ENCODE measurements at regions not wholly inside any gene's neighbourhood (a gene's known extent, or its start where the extent isn't known, plus 50 kb on each side); places are given as distances from the start of the nearest gene placed in this dataset.

DNA sequence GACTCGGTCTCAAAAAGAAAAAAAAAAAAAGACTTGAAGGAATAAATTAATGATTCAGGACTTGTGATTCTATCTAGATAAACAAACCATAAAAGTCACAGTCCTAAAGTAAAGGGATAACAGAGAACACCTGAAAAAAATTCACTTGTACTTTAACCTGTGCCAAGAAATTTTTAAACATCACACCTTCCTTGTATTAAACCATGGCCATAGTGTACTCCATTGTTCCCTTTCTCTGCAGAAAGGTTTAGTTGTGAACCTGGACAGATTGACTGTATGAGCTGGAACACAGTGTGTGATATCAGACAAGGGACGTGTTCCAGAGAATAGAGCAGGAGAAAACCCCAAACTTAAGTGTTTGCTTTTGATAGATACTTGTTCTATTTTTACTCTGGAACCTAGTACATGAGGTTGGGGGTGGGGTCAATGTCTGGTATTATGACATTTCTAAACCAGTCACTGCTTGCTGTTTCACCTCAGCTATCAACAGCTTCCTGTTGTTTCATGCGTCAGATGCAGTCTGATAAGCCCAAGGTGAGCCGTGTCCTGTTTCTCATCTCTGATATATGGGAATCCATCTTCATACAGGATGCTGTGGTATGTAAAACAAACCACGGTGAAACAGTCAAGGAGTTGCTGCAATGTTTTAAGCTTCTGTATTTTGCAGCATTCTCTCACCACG lies 62.5 kb upstream of the ITGA1 start:
- WGBS, 5 donors, result 14 to 31% (median 17%) methylated on average over 6 of the region's 6 CpGs
- DNase-seq, result peak; percentile 33 to 78
- TF ChIP-seq EP300 (IDR thresholded peaks at IDR 0.05) (no peak), POLR2AphosphoS5 (IDR thresholded peaks at IDR 0.05) (peak in 2 of 3 donors; percentile 27 to 44)
- H3K4me3 ChIP-seq, result no peak overlapping the region
- intact Hi-C loops (cut with DNase I; ENCODE audit: low total_unique reads), result no loop called here
- H3K4me1 ChIP-seq, result peaks cover 10 to 46% (median 36%) of the 10 kb centered on the region in 4 donors
- no peaks in the 10 kb centered on the region for H3K36me3 ChIP-seq
- no peaks in the 10 kb centered on the region for H3K27me3 ChIP-seq
- H3K27ac ChIP-seq, result peak overlapping the region; percentile 45 to 67 (median 61)
- H3K9me3 ChIP-seq, result no peaks in the 10 kb centered on the region

DNA sequence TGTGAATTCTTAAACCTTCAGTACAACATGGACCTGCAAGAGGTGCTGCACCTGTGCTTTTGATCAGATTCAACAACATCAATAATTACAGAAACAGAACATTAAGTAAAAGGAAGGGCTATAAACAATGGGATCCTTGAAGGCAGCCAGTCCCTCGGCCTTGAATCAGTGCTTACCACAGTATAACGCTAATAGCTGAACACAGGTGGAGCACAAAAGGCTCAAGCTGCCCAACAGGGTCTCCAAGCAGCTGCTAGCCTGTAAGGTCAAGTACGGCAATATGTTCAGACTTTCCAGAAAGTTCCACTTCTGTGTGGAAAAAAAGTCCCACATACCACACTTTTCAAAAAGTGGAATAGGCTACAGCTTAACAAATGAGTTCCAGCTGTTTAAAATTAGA lies 61.9 kb upstream of the ITGA1 start:
- intact Hi-C loops (cut with DNase I; ENCODE audit: low total_unique reads), result no loop called here
- Histone ChIP-seq H3K36me3 (no peaks in the 10 kb centered on the region), H3K9me3 (no peaks in the 10 kb centered on the region), H3K4me1 (peaks cover 10 to 46% (median 36%) of the 10 kb centered on the region in 4 donors), H3K27ac (peak overlapping the region; percentile 38 to 68 (median 65)), H3K27me3 (no peaks in the 10 kb centered on the region), H3K4me3 (no peak overlapping the region)
- TF ChIP-seq EP300 (IDR thresholded peaks at IDR 0.05), result no peak
- TF ChIP-seq, protein P1, sequence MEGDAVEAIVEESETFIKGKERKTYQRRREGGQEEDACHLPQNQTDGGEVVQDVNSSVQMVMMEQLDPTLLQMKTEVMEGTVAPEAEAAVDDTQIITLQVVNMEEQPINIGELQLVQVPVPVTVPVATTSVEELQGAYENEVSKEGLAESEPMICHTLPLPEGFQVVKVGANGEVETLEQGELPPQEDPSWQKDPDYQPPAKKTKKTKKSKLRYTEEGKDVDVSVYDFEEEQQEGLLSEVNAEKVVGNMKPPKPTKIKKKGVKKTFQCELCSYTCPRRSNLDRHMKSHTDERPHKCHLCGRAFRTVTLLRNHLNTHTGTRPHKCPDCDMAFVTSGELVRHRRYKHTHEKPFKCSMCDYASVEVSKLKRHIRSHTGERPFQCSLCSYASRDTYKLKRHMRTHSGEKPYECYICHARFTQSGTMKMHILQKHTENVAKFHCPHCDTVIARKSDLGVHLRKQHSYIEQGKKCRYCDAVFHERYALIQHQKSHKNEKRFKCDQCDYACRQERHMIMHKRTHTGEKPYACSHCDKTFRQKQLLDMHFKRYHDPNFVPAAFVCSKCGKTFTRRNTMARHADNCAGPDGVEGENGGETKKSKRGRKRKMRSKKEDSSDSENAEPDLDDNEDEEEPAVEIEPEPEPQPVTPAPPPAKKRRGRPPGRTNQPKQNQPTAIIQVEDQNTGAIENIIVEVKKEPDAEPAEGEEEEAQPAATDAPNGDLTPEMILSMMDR (IDR thresholded peaks at IDR 0.05), result no peak
- TF ChIP-seq POLR2A (IDR thresholded peaks at IDR 0.05), result no peak
- TF ChIP-seq POLR2AphosphoS5 (IDR thresholded peaks at IDR 0.05), result no peak
- peak in 1 of 2 donors; percentile 57 for DNase-seq
- 22 to 52% (median 24%) methylated on average over 3 of the region's 3 CpGs for WGBS, 5 donors

DNA sequence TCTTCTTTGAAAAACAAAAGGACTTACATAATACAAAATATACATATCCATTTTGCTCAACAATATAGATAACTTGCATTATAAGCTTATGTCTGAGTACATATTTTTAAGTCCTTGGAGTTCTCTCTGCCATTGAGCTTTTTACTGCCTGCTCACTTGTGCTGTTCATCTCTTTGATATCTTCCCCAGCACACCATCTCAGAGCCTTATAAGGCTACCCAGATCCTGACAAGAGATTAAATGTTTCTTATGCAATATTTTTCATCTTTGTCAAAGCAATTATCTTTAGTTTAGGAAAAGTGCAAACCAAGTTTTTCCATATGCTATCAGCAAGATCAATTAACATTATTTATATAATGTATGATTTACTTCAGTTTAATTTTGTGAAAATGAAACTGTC lies 60.7 kb upstream of the ITGA1 start:
- no peaks in the 10 kb centered on the region for H3K9me3 ChIP-seq
- peak overlapping the region in 4 of 5 donors; percentile 17 to 65 (median 34) for H3K27ac ChIP-seq
- H3K4me3 ChIP-seq, result no peak overlapping the region
- intact Hi-C loops (cut with DNase I; ENCODE audit: low total_unique reads), result no loop called here
- H3K27me3 ChIP-seq, result no peaks in the 10 kb centered on the region
- TF ChIP-seq EP300 (IDR thresholded peaks at IDR 0.05) (no peak), POLR2AphosphoS5 (IDR thresholded peaks at IDR 0.05) (no peak), POLR2A (IDR thresholded peaks at IDR 0.05) (no peak)
- TF ChIP-seq, protein P1 (IDR thresholded peaks at IDR 0.05), result no peak
- peaks cover 10 to 46% (median 36%) of the 10 kb centered on the region in 4 donors for H3K4me1 ChIP-seq
- DNase-seq, result no peak
- no peaks in the 10 kb centered on the region for H3K36me3 ChIP-seq

DNA sequence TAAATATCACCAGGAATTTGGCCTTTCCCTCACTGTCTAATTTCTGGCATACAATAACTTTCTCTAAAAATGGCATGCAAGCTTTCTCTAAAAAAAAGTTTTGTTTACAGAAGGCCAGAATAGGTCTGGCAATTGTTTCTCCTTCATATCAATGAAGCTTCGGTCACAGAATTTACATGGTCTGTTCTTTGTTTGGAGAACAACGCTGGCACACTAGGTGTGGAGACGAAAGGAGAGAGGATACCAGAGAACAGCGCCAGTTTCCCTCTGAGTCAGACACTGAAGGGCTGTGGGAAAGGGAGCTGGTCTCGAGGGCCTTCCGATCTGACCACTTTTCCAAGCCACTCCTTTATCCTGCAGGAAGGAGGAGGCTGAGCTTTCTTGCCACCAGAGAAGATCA lies 60.1 kb upstream of the ITGA1 start:
- Histone ChIP-seq H3K27me3 (no peaks in the 10 kb centered on the region), H3K4me3 (peak overlapping the region in 1 of 4 donors; percentile 7), H3K4me1 (peaks cover 10 to 46% (median 36%) of the 10 kb centered on the region in 4 donors), H3K9me3 (no peaks in the 10 kb centered on the region), H3K36me3 (no peaks in the 10 kb centered on the region), H3K27ac (peak overlapping the region; percentile 18 to 68 (median 49))
- intact Hi-C loops (cut with DNase I; ENCODE audit: low total_unique reads), result no loop called here
- WGBS, 5 donors, result 9 to 26% (median 12%) methylated on average over 6 of the region's 6 CpGs
- peak; percentile 31 to 39 for DNase-seq
- no peak for TF ChIP-seq POLR2A (IDR thresholded peaks at IDR 0.05)
- TF ChIP-seq POLR2AphosphoS5 (IDR thresholded peaks at IDR 0.05), result peak in 1 of 3 donors; percentile 37

DNA sequence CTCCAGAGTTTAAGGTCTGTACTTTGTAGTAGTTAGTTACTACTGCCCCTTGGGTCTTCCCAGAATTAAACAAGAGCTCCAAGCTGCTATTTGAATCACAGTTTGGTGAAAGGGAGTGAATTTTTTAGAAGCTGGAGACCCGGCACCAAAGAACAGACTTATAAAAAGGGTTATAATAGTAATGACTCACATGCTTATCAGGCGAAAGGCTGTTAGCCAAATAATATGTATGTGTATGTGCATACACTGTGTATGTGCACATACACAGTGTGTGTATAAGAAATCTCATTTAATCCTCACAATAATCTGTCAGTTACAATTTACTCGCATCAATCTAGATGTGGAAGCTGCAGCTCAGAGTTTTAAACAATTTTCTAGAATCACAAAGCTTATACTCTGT lies 59.5 kb upstream of the ITGA1 start:
- 69 to 74% (median 72%) methylated on average over 3 of the region's 3 CpGs for WGBS, 5 donors
- intact Hi-C loops (cut with DNase I; ENCODE audit: low total_unique reads), result no loop called here

More for the DNA sequence above, 59.5 kb upstream of the ITGA1 start:
- Histone ChIP-seq H3K36me3 (no peaks in the 10 kb centered on the region), H3K4me1 (peaks cover 10 to 46% (median 36%) of the 10 kb centered on the region in 4 donors), H3K27ac (peak overlapping the region in 4 of 5 donors; percentile 18 to 68 (median 57)), H3K27me3 (no peaks in the 10 kb centered on the region), H3K4me3 (no peak overlapping the region), H3K9me3 (no peaks in the 10 kb centered on the region)
- TF ChIP-seq POLR2AphosphoS5 (IDR thresholded peaks at IDR 0.05) (no peak), POLR2A (IDR thresholded peaks at IDR 0.05) (no peak), EP300 (IDR thresholded peaks at IDR 0.05) (no peak)
- TF ChIP-seq, protein P1 (IDR thresholded peaks at IDR 0.05), result no peak
- no peak for DNase-seq

Data from stomach (tissue), 8 donors.